ENCODE measurements at regions not wholly inside any gene's neighbourhood (a gene's known extent, or its start where the extent isn't known, plus 50 kb on each side); places are given as distances from the start of the nearest gene placed in this dataset.

DNA sequence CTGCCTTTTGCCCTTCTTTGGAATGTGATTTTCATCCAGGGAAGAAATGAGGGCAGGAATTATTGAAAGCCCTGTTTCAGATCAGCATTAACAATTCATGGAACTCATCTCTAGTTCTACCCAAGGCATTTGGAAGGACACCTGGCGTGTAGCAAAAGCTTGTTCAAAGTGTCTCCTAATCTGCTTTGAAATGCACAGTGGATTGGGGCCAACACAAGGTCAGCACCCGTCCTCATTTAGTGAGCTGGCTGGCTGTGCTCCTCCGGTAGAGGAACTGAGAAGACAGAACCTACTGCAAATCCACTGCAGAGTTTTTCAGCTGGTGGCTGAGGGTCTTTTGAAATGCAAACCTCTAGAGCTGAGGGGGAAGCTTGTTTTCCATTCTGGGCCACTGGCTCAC is 141.6 kb upstream of the STT3B start:
- Histone ChIP-seq H3K27ac (ENCODE audit: extremely low read length, insufficient read depth, low read length) (no peak overlapping the region), H3K9me3 (ENCODE audit: low read length) (no peaks in the 10 kb centered on the region), H3K27me3 (ENCODE audit: control insufficient read depth in 1 of 2, insufficient read depth in 2 of 2, low read length in 2 of 2) (no peaks in the 10 kb centered on the region), H4K20me1 (ENCODE audit: insufficient read depth, low read length) (no peaks in the 10 kb centered on the region), H3K79me2 (ENCODE audit: insufficient read depth, low read length) (no peaks in the 10 kb centered on the region), H3K4me2 (ENCODE audit: low read depth, low read length) (no peak overlapping the region), H3K36me3 (replicated peaks in 1 of 2; ENCODE audit: control insufficient read depth in 1 of 2, insufficient read depth in 2 of 2, low read length in 2 of 2) (no peaks in the 10 kb centered on the region), H3K4me1 (ENCODE audit: insufficient read depth, low read length) (no peaks in the 10 kb centered on the region), H2AFZ (ENCODE audit: low read length) (no peak overlapping the region), H3K4me3 (replicated peaks in 1 of 3; ENCODE audit: insufficient read depth in 1 of 3, low read depth in 2 of 3, low read length in 3 of 3) (no peak overlapping the region), H3K9ac (ENCODE audit: insufficient read depth, low read depth, low read length) (no peak overlapping the region)
- FAIRE-seq (no peak), DNase-seq (ENCODE audit: low spot score) (no peak), ATAC-seq (no peak)
- no TSS peak for BruUV-seq (replicated peaks)
- CTCF ChIA-PET (ENCODE audit: low intra/inter-chr PET ratio, low total read pairs): no interaction called here
- POLR2A ChIA-PET: no interaction called here
- intact Hi-C loops (cut with micrococcal nuclease; ENCODE audit: unreplicated experiment): no loop called here
- no peak for TF ChIP-seq ZNF224 (CRISPR knock-in tag; IDR thresholded peaks at IDR 0.05)
- TF ChIP-seq, protein P1, sequence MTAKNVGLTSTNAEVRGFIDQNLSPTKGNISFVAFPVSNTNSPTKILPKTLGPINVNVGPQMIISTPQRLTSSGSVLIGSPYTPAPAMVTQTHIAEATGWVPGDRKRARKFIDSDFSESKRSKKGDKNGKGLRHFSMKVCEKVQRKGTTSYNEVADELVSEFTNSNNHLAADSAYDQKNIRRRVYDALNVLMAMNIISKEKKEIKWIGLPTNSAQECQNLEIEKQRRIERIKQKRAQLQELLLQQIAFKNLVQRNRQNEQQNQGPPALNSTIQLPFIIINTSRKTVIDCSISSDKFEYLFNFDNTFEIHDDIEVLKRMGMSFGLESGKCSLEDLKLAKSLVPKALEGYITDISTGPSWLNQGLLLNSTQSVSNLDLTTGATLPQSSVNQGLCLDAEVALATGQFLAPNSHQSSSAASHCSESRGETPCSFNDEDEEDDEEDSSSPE (CRISPR knock-in tag; IDR thresholded peaks at IDR 0.05): no peak
- TF ChIP-seq, protein P2, sequence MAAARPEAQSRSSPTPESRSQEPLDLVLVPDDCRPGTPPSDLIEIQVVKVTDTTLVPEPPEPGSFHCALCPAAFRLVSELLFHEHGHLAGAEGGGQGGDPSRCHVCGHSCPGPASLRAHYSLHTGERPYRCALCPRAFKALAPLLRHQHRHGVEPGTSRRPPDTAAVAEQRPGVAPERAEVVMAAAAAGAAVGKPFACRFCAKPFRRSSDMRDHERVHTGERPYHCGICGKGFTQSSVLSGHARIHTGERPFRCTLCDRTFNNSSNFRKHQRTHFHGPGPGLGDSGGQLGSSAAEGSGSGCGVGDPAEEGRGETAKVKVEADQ (CRISPR knock-in tag; IDR thresholded peaks at IDR 0.05; ENCODE audit: borderline replicate concordance): no peak
- TF ChIP-seq, protein P3, sequence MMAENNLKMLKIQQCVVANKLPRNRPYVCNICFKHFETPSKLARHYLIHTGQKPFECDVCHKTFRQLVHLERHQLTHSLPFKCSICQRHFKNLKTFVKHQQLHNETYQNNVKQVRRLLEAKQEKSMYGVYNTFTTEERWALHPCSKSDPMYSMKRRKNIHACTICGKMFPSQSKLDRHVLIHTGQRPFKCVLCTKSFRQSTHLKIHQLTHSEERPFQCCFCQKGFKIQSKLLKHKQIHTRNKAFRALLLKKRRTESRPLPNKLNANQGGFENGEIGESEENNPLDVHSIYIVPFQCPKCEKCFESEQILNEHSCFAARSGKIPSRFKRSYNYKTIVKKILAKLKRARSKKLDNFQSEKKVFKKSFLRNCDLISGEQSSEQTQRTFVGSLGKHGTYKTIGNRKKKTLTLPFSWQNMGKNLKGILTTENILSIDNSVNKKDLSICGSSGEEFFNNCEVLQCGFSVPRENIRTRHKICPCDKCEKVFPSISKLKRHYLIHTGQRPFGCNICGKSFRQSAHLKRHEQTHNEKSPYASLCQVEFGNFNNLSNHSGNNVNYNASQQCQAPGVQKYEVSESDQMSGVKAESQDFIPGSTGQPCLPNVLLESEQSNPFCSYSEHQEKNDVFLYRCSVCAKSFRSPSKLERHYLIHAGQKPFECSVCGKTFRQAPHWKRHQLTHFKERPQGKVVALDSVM (CRISPR knock-in tag; IDR thresholded peaks at IDR 0.05): no peak
- TF ChIP-seq CENPX (CRISPR knock-in tag; IDR thresholded peaks at IDR 0.05): no peak
- TF ChIP-seq HOXA9 (CRISPR knock-in tag; IDR thresholded peaks at IDR 0.05; ENCODE audit: borderline replicate concordance): no peak
- WGBS (ENCODE audit: low lambda C conversion rate): 44% methylated on average over 3 of the region's 3 CpGs
- in situ Hi-C loops (cut with HindIII; ENCODE audit: extremely low pct_ligation_motif_present, low pct_unique_long_range_greater_than_20kb): no loop called here

Data from HepG2 (cell line).